ENCODE measurements at regions not wholly inside any gene's neighbourhood (a gene's known extent, or its start where the extent isn't known, plus 50 kb on each side); places are given as distances from the start of the nearest gene placed in this dataset.

DNA sequence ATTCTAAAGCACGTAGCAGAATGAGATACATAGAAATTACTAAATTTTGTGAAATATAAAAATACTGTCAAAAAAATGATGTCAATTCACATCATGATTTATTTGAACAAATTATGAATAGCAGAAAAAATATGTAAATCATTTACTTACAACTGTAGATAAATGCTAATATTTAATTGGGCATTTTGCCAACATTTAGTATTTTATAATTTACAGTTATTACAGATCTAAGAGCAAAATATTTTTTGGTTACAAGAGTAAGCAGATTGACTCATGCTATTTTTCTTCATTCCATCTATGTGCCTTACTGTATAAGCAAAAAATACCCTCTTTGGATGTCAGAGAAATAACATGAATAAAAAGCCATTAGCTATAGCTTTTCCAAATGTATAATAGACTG is 282.3 kb upstream of the RGS18 start:
- TF ChIP-seq ZFP30 (CRISPR knock-in tag; IDR thresholded peaks at IDR 0.05): no peak
- no peak for TF ChIP-seq ZNF8 (CRISPR knock-in tag; IDR thresholded peaks at IDR 0.05)
- TF ChIP-seq ESRRG (CRISPR knock-in tag; IDR thresholded peaks at IDR 0.05): no peak
- no peak for TF ChIP-seq ZNF70 (CRISPR knock-in tag; IDR thresholded peaks at IDR 0.05)
- TF ChIP-seq CREB5 (CRISPR knock-in tag; IDR thresholded peaks at IDR 0.05; ENCODE audit: low read depth): no peak
- TF ChIP-seq ZFP3 (CRISPR knock-in tag; IDR thresholded peaks at IDR 0.05): no peak
- no peak for TF ChIP-seq GLIS3 (CRISPR knock-in tag; IDR thresholded peaks at IDR 0.05)
- TF ChIP-seq, protein P1, sequence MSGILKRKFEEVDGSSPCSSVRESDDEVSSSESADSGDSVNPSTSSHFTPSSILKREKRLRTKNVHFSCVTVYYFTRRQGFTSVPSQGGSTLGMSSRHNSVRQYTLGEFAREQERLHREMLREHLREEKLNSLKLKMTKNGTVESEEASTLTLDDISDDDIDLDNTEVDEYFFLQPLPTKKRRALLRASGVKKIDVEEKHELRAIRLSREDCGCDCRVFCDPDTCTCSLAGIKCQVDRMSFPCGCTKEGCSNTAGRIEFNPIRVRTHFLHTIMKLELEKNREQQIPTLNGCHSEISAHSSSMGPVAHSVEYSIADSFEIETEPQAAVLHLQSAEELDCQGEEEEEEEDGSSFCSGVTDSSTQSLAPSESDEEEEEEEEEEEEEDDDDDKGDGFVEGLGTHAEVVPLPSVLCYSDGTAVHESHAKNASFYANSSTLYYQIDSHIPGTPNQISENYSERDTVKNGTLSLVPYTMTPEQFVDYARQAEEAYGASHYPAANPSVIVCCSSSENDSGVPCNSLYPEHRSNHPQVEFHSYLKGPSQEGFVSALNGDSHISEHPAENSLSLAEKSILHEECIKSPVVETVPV (CRISPR knock-in tag; IDR thresholded peaks at IDR 0.05): no peak
- TF ChIP-seq ARNTL (CRISPR knock-in tag; IDR thresholded peaks at IDR 0.05; ENCODE audit: borderline replicate concordance, low read depth): no peak
- ATAC-seq: no peak

DNA sequence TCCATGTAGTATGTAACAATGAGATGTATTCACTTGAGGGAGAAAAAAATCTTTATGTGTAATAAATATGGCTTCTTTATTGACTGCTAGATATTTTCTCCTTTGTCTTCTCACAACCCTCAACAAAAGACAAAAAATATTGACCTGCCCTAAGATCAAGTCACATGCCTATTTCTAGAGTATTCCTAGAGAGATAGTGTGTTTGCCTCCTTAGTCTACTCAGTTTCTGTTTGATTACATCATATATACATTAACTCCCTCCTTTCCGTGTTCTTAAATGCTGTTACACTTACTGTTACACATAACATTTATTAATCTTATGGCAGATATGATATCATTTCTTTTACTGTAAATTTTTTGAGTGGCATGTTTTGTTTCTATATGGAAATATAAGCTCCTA is 281.6 kb upstream of the RGS18 start:
- ATAC-seq: no peak
- no peak for TF ChIP-seq CSDC2 (CRISPR knock-in tag; IDR thresholded peaks at IDR 0.05)
- TF ChIP-seq, protein P1 (CRISPR knock-in tag; IDR thresholded peaks at IDR 0.05): no peak
- no peak for TF ChIP-seq CREB5 (CRISPR knock-in tag; IDR thresholded peaks at IDR 0.05; ENCODE audit: low read depth)
- TF ChIP-seq ESRRG (CRISPR knock-in tag; IDR thresholded peaks at IDR 0.05): no peak
- TF ChIP-seq PPARA (CRISPR knock-in tag; IDR thresholded peaks at IDR 0.05; ENCODE audit: borderline replicate concordance): no peak
- no peak for TF ChIP-seq RARB (CRISPR knock-in tag; IDR thresholded peaks at IDR 0.05)
- no peak for TF ChIP-seq ZC3H10 (CRISPR knock-in tag; IDR thresholded peaks at IDR 0.05)
- no peak for TF ChIP-seq TOX (CRISPR knock-in tag; IDR thresholded peaks at IDR 0.05; ENCODE audit: borderline replicate concordance)
- no peak for TF ChIP-seq ISL1 (CRISPR knock-in tag; IDR thresholded peaks at IDR 0.05)
- no peak for TF ChIP-seq ZFP3 (CRISPR knock-in tag; IDR thresholded peaks at IDR 0.05)

DNA sequence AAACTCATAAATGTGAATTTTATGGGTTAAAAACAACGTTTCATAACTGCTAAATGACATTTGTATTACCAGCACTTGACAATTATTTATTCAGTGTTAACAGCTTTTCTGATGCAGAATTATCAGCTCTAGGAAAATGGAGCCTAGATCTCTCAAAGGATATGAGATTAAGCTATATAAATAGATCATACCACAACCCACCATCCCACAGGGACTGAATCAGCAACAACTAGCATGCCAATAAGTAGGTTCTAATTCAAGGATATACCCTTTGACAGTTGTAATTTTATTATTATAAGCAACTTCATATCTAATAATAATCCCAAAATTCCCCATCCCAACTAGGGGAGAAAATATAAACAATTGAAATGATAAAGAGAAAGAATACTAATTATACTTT is 275.4 kb upstream of the RGS18 start:
- TF ChIP-seq, protein P1 (CRISPR knock-in tag; IDR thresholded peaks at IDR 0.05): no peak
- TF ChIP-seq, protein P2, sequence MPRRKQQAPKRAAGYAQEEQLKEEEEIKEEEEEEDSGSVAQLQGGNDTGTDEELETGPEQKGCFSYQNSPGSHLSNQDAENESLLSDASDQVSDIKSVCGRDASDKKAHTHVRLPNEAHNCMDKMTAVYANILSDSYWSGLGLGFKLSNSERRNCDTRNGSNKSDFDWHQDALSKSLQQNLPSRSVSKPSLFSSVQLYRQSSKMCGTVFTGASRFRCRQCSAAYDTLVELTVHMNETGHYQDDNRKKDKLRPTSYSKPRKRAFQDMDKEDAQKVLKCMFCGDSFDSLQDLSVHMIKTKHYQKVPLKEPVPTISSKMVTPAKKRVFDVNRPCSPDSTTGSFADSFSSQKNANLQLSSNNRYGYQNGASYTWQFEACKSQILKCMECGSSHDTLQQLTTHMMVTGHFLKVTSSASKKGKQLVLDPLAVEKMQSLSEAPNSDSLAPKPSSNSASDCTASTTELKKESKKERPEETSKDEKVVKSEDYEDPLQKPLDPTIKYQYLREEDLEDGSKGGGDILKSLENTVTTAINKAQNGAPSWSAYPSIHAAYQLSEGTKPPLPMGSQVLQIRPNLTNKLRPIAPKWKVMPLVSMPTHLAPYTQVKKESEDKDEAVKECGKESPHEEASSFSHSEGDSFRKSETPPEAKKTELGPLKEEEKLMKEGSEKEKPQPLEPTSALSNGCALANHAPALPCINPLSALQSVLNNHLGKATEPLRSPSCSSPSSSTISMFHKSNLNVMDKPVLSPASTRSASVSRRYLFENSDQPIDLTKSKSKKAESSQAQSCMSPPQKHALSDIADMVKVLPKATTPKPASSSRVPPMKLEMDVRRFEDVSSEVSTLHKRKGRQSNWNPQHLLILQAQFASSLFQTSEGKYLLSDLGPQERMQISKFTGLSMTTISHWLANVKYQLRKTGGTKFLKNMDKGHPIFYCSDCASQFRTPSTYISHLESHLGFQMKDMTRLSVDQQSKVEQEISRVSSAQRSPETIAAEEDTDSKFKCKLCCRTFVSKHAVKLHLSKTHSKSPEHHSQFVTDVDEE (CRISPR knock-in tag; IDR thresholded peaks at IDR 0.05): no peak
- TF ChIP-seq RARB (CRISPR knock-in tag; IDR thresholded peaks at IDR 0.05) (no peak), ZNF565 (CRISPR knock-in tag; conservative IDR thresholded peaks at IDR 0.05; ENCODE audit: low read depth) (no peak), CSDC2 (CRISPR knock-in tag; IDR thresholded peaks at IDR 0.05) (no peak), ZFP30 (CRISPR knock-in tag; IDR thresholded peaks at IDR 0.05) (no peak), SNAI2 (CRISPR knock-in tag; IDR thresholded peaks at IDR 0.05) (no peak), ZFP3 (CRISPR knock-in tag; IDR thresholded peaks at IDR 0.05) (no peak), ZNF70 (CRISPR knock-in tag; IDR thresholded peaks at IDR 0.05) (no peak), OSR1 (CRISPR knock-in tag; IDR thresholded peaks at IDR 0.05) (no peak)
- no peak for ATAC-seq

Data from SK-N-SH treated with all-trans-retinoic acid at 6 μM for 48 hours (cell line).